Spleen (tissue), 7 donors: ENCODE measurements at regions not wholly inside any gene's neighbourhood (a gene's known extent, or its start where the extent isn't known, plus 50 kb on each side); places are given as distances from the start of the nearest gene placed in this dataset.

ENCODE experiments used
- CTCF ChIP-seq, 11 experiments: fragments of 200-600 bp in 7 of 11; fragments of 450-650 bp in 4 of 11; sonication (generic) in 4 of 11; IDR thresholded peaks in 8 of 11; conservative IDR thresholded peaks in 3 of 11; 1 replicate in 7 of 11; 2 replicates in 4 of 11; pipeline versions ENCODE4 v1.4.0 to v1.8.0; 2016 to 2021; ENCODE audit warnings: antibody characterized with exemption in 11 of 11, inconsistent platforms in 4 of 11, mild to moderate bottlenecking in 1 of 11
- POLR2A ChIP-seq, 3 donors: fragments of 450-650 bp; IDR thresholded peaks; one replicate each; pipeline ENCODE4 v1.5.1; 2017; ENCODE audit warnings: antibody characterized with exemption in 3 of 3, mild to moderate bottlenecking in 1 of 3
- donor health status: DM: no; HTN: no; CAD: no; lungs with moderate emphysema.
- donor health status: DM: no; HTN: no; CAD: no.
- donor health status: DM: no; HTN: no; CAD: no.

- TF ChIP-seq CTCF (IDR thresholded peaks at IDR 0.05 in 8 of 11, conservative IDR thresholded peaks at IDR 0.05 in 3 of 11) (no peak), POLR2A (IDR thresholded peaks at IDR 0.05) (no peak)
Measured at GRCh38 chr14:106811162-106811561, 1284.8 kb downstream of the TMEM121 start.
